Esophagus (tissue), 2 donors: ENCODE measurements at regions not wholly inside any gene's neighbourhood (a gene's known extent, or its start where the extent isn't known, plus 50 kb on each side); places are given as distances from the start of the nearest gene placed in this dataset.

Source experiments
- H3K27ac ChIP-seq, 2 donors: one replicate each; pipeline ENCODE4 v1.5.1; 2013; ENCODE audit warnings: low read depth in 2 of 2, mild to moderate bottlenecking in 2 of 2, inconsistent platforms in 1 of 2, low read length in 1 of 2, moderate library complexity in 1 of 2
- H3K27me3 ChIP-seq, 2 donors: one replicate each; pipeline ENCODE4 v1.6.1; 2013; ENCODE audit warnings: low read length in 2 of 2, control low read depth in 1 of 2, mild to moderate bottlenecking in 1 of 2; ENCODE audit not compliant: insufficient read depth in 2 of 2, control insufficient read depth in 1 of 2
- H3K36me3 ChIP-seq, 2 donors: one replicate each; pipeline ENCODE4 v1.6.1; 2013; ENCODE audit warnings: low read length in 1 of 2; ENCODE audit not compliant: control insufficient read depth in 2 of 2, insufficient read depth in 2 of 2
- H3K4me1 ChIP-seq, 2 donors: one replicate each; pipeline ENCODE4 v1.6.1; 2013; ENCODE audit warnings: low read length in 1 of 2; ENCODE audit not compliant: control insufficient read depth in 2 of 2, insufficient read depth in 2 of 2
- H3K4me3 ChIP-seq, 2 donors: one replicate each; pipeline ENCODE4 v1.5.1; 2013; ENCODE audit warnings: low read length in 2 of 2, mild to moderate bottlenecking in 2 of 2, low read depth in 1 of 2, moderate library complexity in 1 of 2
- H3K9me3 ChIP-seq, 2 donors: one replicate each; pipeline ENCODE4 v1.6.1; 2013; ENCODE audit warnings: mild to moderate bottlenecking in 2 of 2, low read depth in 1 of 2, low read length in 1 of 2, moderate library complexity in 1 of 2; ENCODE audit not compliant: control insufficient read depth in 2 of 2, insufficient read depth in 1 of 2
- WGBS, 2 donors: extraction: QIAGEN DNeasy Blood & Tissue Kit; methylation state at CpG; one replicate each; pipeline ENCODE4 v1.1.7; 2013; 5-methylcytosine and 5-hydroxymethylcytosine counted together
- donor health status: healthy with polysubstance abuse.
- donor health status: Bipolar disorder and iron deficiency.

DNA sequence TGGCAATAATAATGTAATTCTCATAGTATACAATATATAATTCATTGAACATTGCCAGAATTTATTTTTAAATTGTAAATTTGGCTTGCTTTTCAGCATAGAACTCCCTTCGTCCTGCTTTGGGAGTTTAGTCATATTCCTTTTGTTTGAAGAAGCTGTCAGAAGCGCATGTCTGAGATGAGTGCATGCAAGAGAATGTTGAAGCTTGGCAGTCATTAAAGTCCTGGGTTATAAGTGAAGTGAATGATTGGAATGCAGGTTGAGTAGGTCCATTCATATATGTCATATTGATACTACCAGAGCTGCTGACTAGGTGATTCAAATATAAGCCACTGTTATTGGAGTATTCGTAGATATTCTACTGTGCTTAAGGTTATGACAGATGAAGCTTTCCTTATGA, 243.6 kb upstream of the MDFIC2 start:
- WGBS, 2 donors = 69 to 76% methylated on average over 3 of the region's 3 CpGs
- no peak overlapping the region for H3K27ac ChIP-seq
- no peaks in the 10 kb centered on the region for H3K9me3 ChIP-seq

DNA sequence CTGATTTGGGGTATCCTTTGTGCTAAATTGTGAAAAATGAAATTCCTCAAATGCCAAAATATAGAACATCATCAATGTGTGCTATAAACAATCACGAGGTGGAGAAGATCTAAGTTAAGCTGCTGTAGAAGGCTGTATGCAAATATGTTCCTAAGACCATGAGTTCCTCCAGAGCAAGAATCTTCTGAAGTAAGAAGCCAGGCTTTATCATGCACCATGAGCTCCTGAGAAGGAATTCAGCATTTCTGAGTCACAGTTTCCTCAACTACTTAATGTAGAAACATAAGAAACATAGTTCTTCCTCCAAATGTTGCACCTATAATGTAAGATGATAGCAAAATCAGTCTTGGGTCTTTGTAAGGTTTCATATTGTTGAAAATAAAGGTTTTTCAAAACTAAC, 241.7 kb upstream of the MDFIC2 start:
- H3K27me3 ChIP-seq = no peaks in the 10 kb centered on the region

More for the DNA sequence above, 243.6 kb upstream of the MDFIC2 start:
- Histone ChIP-seq H3K36me3 (no peaks in the 10 kb centered on the region), H3K4me3 (no peak overlapping the region), H3K4me1 (no peaks in the 10 kb centered on the region), H3K27me3 (no peaks in the 10 kb centered on the region)

DNA sequence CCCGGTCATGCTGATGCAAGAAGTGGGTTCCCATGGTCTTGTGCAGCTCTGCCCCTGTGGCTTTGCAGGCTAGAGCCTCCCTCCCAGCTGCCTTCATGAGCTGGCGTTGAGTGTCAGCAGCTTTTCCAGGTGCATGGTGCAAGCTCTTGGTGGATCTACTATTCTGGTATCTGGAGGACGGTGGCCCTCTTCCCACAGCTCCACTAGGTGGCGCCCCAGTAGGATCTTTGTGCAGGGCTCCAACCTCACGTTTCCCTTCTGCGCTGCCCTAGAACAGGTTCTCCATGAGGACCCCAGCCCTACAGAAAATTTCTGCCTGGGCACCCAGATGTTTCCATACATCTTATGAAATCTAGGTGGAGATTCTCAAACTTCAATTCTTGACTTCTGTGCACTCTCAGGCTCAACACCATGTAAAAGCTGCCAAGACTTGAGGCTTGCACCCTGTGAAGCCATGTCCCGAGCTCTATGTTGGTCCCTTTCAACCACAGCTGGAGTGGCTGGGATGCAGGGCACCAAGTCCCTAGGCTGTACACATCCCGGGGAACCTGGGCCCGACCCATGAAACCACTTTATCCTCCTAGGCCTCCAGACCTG, 238.4 kb upstream of the MDFIC2 start:
- Histone ChIP-seq H3K27ac (no peak overlapping the region), H3K4me1 (no peaks in the 10 kb centered on the region), H3K9me3 (no peaks in the 10 kb centered on the region), H3K4me3 (no peak overlapping the region), H3K36me3 (no peaks in the 10 kb centered on the region), H3K27me3 (no peaks in the 10 kb centered on the region)
- WGBS, 2 donors = 49 to 55% methylated on average over 9 of the region's 9 CpGs

More for the DNA sequence above, 241.7 kb upstream of the MDFIC2 start:
- no peaks in the 10 kb centered on the region for H3K9me3 ChIP-seq
- no peak overlapping the region for H3K27ac ChIP-seq
- H3K36me3 ChIP-seq = no peaks in the 10 kb centered on the region
- H3K4me3 ChIP-seq = no peak overlapping the region
- 70 to 74% methylated on average over 1 of the region's 1 CpG for WGBS, 2 donors
- no peaks in the 10 kb centered on the region for H3K4me1 ChIP-seq

DNA sequence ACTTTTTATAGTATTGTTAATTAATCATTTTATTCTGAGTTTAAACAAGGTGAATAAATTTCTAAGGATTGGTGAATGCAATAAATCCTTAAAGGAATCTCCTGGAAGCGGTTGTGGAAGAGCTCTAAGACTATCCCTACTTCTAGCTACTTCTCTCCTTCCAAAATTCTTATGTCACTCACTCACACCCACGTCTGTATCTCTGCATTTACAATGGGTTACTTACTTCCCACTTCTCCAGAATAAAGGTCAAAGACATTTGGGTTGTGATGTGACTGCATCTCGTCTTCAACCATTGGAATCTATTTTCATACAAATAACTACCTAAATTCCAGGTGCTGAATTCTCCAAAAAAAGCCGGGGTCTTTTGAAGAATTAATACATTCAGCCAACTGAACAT, 234.2 kb upstream of the MDFIC2 start:
- Histone ChIP-seq H3K36me3 (no peaks in the 10 kb centered on the region), H3K9me3 (no peaks in the 10 kb centered on the region), H3K4me3 (no peak overlapping the region), H3K27me3 (no peaks in the 10 kb centered on the region), H3K27ac (no peak overlapping the region), H3K4me1 (no peaks in the 10 kb centered on the region)
- 66 to 71% methylated on average over 4 of the region's 4 CpGs for WGBS, 2 donors

DNA sequence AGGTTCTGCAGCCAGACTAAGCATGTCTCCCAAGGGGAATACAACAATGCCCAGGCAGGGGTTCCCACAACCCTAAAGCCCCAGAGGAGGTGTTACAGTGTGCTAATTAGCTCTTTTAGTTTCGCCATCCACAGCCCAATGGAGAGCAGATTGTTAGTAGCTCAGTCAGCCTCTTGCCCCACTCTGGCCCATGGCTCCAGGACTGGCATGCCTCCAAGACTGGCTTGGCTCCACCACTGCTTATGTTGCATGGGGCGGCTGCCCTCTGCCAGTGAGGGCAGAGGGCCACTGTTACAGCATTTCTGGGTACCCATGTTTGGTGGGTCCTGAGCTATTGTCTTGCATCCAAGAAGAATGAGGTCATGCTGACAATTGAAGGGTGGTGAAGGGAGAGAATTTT, 231.1 kb upstream of the MDFIC2 start:
- Histone ChIP-seq H3K36me3 (no peaks in the 10 kb centered on the region), H3K4me3 (no peak overlapping the region), H3K27ac (no peak overlapping the region), H3K4me1 (no peaks in the 10 kb centered on the region), H3K9me3 (no peaks in the 10 kb centered on the region), H3K27me3 (no peaks in the 10 kb centered on the region)
- WGBS, 2 donors = 89 to 91% methylated on average over 2 of the region's 2 CpGs

DNA sequence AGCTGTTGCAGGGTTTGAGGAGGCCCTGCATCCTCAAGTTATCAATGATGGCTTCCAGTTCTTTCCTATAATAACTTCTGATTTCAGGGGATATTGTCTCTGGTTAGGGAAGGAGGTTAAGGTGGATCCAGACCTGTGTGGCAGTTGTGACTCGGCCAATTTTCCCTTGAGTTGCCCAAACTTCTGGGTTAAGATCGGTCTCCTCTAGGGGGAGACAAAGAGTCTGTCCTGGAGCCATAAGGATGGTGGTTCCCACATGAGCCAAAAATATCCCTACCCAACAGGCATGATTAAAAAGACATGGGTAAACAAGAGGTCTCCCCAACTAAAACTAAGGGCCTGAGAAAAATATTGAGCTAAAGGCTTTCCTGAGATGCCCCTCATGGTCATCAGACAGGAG, 227.5 kb upstream of the MDFIC2 start:
- WGBS, 2 donors = 93 to 98% methylated on average over 2 of the region's 2 CpGs
- Histone ChIP-seq H3K36me3 (no peaks in the 10 kb centered on the region), H3K4me1 (no peaks in the 10 kb centered on the region), H3K27me3 (no peaks in the 10 kb centered on the region), H3K27ac (no peak overlapping the region), H3K9me3 (no peaks in the 10 kb centered on the region), H3K4me3 (no peak overlapping the region)

DNA sequence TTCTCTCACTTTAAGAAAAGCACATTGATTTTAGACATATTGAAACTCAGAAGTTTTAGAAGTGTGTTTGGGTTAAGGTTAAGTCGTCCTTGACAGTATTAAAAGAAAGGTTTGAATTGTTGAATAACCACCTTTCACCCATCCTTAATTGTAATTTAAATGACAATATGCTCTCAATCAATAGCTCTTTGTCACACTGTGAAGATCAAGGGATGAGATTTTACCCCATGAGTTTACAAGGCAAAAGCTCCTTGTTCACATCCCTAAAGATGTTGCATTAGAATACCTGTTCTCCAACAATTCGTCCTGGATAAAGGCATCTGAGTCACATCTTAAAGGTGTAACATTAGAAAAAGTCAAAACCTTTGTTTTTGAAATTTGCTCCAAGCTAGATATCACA, 220.4 kb upstream of the MDFIC2 start:
- H3K4me3 ChIP-seq = no peak overlapping the region
- no peaks in the 10 kb centered on the region for H3K4me1 ChIP-seq
- 63 to 71% methylated on average over 2 of the region's 2 CpGs for WGBS, 2 donors
- no peaks in the 10 kb centered on the region for H3K9me3 ChIP-seq
- H3K27me3 ChIP-seq = no peaks in the 10 kb centered on the region
- no peaks in the 10 kb centered on the region for H3K36me3 ChIP-seq
- no peak overlapping the region for H3K27ac ChIP-seq

DNA sequence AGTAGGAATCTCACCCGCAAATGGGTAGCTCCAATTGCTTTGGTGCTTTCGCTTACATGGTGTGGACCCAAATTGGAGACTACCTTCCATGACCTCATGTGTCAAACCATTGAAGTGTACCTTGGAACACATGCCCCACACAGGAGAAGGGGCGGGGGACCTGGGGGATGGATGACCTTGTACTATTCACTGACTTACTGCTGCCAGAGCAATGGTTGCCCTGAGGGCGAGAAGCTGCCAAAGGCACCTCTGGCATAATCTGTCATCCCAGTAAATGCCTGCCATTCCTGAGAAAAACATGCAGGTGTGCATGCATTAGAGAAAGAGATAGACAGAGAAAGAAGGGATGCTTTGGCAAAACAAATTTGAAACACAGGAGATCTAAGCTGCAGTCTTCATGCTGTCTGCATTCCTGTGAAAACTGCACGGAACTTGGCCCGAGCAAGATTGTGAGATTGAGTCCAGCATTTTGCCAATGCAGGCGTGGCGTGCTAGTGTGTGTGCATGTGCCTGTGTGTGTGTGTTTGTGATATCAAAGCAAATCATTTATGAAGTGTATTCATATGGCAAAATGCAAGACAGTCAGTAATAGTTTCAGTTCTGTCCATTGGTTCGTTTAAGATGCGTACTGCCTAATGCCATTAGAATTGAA, 219.5 kb upstream of the MDFIC2 start:
- no peak overlapping the region for H3K4me3 ChIP-seq
- no peak overlapping the region for H3K27ac ChIP-seq
- H3K27me3 ChIP-seq = no peaks in the 10 kb centered on the region
- no peaks in the 10 kb centered on the region for H3K36me3 ChIP-seq
- 64 to 67% methylated on average over 10 of the region's 10 CpGs for WGBS, 2 donors
- H3K9me3 ChIP-seq = no peaks in the 10 kb centered on the region
- no peaks in the 10 kb centered on the region for H3K4me1 ChIP-seq

DNA sequence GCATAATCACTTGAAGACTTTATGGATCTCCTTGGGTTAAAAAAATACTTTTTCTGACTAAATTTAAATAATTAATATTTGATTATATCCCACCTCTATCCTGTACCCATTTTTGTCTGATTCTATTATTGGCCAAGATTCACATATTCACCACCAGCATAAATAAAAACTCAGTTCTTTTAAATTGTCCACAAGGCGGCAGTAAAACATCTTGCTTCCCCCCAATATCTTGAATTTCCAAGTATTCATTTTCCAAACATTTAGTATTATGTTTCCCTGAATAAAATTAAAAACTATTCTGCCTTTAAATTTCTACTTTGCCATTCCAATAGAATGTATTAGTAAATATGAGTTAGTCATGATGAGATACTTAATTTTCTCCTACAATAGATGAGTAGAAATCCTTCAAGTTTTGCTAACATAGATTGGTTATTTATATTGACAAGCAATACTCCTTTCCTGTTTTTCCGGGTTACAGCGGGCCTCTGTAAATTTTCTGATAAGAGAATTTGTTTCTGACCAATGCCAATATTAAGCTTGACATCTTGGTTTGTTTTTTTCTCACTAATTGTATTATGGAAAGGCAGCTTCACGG, 218.7 kb upstream of the MDFIC2 start:
- 39 to 41% methylated on average over 4 of the region's 4 CpGs for WGBS, 2 donors
- no peak overlapping the region for H3K27ac ChIP-seq
- H3K27me3 ChIP-seq = no peaks in the 10 kb centered on the region
- no peak overlapping the region for H3K4me3 ChIP-seq
- H3K9me3 ChIP-seq = no peaks in the 10 kb centered on the region
- no peaks in the 10 kb centered on the region for H3K4me1 ChIP-seq
- H3K36me3 ChIP-seq = no peaks in the 10 kb centered on the region

DNA sequence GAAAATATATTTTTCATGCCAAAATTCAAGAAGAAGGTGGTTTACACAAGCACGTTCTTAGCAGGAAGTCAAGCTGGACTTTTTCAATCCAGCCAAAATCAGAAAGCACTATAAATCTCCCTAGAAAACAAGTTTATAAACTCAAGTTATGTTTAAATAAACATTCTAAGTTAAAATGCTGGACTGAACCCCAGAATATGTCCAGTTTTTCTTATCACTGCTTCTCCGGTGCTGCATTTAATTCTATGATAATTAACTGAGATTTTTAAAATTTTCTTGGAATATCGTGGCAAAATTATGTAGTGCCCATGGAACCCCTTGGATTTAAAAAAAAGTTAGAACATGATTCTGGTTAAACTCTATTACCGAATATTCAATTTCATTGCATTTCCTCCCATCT, 218.2 kb upstream of the MDFIC2 start:
- no peaks in the 10 kb centered on the region for H3K36me3 ChIP-seq
- no peak overlapping the region for H3K27ac ChIP-seq

More for the DNA sequence above, 218.2 kb upstream of the MDFIC2 start:
- no peak overlapping the region for H3K4me3 ChIP-seq
- no peaks in the 10 kb centered on the region for H3K4me1 ChIP-seq
- H3K27me3 ChIP-seq = no peaks in the 10 kb centered on the region
- 41 to 44% methylated on average over 4 of the region's 4 CpGs for WGBS, 2 donors
- no peaks in the 10 kb centered on the region for H3K9me3 ChIP-seq
